Stimulated activated CD4-positive, alpha-beta T cell treated with anti-CD3 and anti-CD28 coated beads, Interleukin-4, amount 100 ng/mL, for 24 hours (primary cell): ENCODE measurements at regions not wholly inside any gene's neighbourhood (a gene's known extent, or its start where the extent isn't known, plus 50 kb on each side); places are given as distances from the start of the nearest gene placed in this dataset.

Source experiments
- DNase-seq: peaks from one replicate; pipeline ENCODE4 v3.0.0-alpha.2; 2020

DNA sequence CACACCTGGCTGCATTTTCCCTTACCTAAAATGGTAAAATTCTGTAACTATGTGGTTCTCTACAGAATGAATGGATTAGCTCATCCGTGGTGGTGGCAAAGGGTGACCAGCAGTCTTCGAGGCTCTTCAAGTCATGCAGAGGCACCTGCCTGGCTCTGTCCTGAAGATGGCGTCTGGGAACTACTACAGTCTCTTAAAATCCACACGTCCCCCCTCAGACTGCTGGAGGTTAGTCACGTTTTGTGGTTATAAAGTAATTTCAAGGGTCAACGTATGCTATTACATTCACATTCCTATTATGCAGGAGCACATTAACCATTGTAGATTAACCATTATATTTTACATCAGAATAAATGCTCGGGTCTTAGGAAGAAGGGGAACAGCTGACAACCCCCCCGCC lies 616.7 kb downstream of the GALR1 start:
- no peak for DNase-seq

DNA sequence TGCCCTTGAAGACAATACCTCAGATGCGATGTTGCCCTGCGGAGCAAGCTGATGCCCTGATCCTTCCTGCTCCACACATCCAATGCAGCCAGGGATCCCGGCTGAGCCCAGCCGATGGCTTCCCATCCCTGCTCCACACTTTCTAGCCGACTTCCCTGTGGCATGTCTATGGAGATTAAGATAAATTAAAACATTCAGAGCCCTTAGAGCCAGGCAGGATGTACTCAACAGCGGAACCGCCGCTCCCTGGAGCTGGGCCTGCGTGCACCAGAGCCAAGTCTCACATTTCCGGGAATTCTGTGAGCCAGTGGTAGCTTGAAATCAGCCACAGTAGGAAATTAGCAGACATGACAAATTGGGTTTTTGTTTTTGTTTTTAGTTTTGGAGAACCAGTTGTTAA lies 620.6 kb downstream of the GALR1 start:
- DNase-seq: no peak

DNA sequence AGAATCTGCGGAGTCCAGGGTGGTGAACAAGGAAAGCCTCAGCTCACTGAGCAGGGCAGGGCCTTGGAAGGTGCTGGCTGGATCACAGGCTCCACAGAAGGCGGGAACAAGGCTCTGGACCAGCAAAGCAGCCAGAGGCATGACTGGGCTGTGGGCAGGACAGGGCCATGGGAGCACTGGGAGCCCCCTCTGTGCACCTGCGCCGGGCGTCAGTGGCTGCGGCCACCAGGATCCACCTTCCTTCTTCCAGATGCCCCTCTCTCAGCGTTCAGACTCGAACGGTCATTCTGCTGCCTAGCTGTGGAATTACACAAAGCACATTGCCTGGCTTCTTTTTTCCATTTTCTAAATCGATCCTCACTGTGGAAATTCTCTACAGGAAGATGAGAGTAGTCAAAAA lies 621.2 kb downstream of the GALR1 start:
- DNase-seq: no peak

DNA sequence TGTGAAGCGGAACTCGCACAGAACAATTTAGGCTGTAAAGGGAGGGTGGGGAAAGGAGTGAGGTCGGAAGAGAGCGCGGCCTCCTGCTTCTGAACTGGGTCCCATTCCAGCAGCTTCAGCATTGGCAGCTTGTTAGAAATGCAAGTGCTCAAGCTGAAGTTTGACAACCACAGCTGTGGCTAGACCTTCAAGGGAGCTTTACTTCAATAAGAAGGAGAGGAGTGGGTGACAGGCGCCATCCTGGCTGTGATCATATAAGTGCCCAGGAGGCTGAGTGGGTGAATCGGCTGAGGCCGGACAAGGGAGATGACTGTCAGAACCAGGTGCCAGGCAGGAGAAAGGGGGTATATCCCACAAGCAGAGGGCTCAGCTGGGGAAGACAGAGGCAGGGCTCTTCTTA lies 622.5 kb downstream of the GALR1 start:
- DNase-seq: no peak

DNA sequence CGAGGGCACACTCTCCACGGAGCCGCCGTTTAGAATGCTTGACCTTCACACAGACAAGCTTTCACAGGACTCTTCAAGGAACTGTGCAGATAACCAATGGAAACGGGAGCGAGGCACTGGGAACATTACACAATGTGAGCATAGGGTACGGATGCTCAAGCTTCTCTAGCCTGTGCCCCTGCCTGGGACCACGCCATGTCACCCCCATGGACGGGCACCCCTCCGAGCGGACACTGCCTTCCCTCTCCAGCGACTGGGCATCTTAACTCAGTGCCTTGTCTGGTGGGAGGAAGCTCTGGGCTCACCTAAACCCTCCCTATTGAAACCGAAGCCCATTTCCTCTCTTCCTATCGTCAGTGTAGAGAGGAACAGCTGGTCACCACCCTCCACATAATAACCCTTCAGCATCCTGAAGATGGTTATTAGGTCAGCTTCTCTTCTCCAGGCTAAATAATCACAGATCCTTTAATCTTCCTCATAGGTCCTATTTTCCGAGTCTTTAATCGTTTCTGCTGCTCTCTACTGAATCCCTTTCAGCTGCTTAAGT lies 626.7 kb downstream of the GALR1 start:
- DNase-seq: no peak

DNA sequence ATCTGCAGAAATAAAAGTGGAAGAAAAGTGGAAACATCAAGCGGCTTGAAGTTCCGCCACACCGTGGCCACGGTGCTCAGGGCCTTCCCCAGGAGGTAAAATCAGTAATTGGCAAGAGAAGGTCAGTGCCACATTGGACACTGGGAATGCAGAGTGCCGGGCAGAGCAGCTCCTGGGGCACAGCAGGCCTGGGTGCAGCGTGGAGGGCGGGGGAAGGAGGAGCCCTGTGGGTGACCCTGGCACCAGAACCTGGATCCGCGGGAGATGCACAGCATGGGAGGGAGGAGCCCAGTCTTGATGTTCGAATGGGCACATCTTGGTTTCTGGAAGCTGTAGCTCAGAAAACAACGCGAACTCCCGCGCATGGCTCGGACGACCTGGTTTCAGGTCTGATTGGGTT lies 630.2 kb downstream of the GALR1 start:
- no peak for DNase-seq

DNA sequence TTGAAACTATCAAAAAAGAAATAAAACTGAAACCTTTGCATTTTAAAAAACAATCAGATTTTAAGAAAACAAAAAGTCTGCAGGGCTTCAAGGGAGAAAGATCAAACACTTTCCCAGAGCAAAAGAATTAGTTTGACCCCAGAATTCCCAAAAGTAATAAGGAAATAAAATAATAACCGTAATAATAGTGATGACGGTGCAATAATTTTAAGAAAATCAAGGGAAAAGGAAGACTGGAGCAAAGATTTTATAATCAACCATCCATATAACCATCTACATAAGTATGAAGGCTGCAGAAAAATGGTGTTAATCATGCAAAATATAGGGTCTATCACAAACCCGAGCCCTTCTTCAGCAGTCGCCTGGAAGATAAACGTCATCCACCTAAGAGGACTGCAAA lies 634.8 kb downstream of the GALR1 start:
- DNase-seq: no peak

DNA sequence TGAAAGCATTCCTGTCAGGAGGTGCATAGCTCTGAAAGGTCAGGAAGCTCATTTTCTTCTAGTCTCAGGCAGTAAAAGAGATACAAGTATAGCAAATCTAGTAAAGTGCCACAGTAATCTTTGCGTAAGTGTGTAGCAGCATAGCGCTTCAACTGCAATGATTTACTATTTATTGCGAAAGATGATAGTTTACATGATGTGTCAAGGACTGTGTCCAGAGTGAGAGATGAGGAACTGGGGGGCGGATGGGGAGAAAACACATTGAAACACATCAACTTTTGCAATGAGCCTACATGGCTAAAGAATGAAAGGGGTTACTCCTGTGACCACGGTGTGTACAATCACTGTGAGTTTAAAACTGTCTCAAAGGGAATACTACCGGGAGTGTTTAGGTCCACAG lies 644.4 kb downstream of the GALR1 start:
- no peak for DNase-seq

DNA sequence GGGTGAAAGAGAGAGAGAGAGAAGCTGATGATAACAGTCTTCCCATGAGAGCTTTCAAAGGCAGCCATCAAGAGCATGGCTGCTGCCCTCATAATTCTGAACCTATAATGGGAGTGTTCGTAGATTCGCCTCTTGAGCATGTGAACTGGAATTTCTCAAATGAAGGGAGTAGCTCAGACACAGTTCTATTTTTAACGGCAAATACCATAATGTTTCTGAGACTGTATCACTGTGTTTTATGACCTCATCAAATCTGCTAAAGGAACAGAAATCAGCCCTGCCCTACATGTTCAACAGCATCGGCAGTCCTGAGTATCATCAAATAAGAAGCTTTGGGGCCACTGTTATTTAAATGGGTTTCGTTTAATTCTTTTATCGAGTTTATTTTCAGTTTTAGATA lies 645.6 kb downstream of the GALR1 start:
- DNase-seq: no peak

DNA sequence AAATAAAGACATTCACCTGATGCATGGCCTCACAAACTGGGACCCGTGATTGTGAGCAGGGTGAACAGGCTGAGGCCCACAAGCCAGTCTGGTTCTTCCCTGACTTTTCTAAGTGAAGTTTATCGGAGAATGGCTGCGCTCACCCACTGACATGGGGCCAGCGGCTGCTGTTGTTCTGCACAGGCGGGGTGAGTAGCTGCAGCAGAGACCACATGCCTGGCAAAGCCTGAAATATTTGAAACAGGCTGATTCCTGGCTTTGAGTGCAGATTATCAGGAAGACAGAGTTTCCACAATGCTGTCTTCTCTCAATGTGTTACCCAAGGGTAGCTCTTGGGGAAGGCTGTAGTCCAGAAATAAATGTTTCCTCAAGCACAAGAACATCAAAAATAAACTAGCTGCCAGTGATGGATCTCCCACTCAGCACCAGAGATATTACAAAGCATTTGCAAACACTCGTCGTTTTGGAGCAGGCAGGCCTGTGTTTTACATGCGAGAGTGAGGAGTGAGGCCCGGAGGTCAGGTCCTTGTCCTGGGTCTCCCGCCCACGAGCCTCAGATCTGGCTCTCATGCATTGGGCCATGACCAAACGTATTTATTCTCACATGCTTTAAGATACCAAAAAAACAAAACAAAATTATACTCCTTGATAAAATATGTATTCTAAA lies 647.1 kb downstream of the GALR1 start:
- no peak for DNase-seq

DNA sequence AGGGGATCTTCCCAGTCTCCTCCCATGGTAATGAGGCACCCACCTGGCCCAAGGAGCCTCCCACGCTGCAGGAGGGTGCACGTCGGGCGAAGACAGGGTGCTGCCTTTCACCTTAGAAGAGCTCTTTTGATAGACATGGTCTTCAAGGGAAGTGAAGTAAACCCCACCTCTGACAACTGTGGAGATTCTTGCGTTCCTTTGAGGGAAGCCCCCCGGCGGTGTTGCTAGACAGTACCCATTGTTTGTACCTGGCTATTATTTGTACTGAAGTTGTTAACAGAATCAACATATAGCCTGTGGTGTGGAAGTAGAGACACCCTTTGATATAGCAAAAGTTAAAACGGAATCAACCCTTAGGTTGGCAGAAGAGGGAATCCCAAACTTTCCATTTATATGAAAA lies 648.0 kb downstream of the GALR1 start:
- DNase-seq: no peak

DNA sequence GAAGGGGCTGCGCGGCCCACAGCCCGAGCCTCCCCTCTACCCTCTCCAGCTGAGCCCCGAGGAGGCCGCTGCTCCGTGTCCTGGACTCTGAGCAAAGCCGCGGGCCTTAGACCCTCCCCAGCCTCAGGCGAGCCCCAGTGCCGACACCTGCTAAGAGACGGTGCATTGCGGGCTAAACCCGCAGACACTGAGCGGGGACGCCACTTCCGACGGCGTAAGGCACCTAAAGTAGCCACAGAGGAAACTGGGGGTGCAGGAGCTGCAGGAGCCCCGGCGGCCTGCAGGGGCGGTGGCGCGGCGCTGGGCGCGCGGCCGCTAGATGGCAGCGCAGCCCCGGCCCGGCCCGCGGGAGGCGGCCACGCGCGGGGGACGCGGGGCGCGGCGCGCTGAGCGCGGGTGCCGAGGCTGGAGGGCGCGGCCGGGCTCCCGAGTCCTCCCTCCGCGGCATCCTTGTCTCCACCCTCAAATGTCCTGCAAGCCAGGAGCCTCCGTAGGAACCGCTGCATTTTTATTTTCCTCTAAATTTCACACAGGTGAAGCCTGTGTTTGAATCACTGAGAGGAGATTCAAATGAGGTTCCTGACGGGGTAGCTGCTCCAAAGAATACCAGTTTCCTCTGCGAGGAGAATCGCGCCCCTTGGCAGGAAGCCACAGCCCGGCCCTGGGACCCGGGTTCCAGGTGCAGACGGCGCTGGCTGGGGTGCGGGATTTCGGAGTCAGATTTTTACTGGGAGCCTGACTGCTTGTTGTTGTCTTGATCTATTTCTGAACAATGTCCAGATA lies 650.5 kb downstream of the GALR1 start:
- DNase-seq: peak; percentile 47

DNA sequence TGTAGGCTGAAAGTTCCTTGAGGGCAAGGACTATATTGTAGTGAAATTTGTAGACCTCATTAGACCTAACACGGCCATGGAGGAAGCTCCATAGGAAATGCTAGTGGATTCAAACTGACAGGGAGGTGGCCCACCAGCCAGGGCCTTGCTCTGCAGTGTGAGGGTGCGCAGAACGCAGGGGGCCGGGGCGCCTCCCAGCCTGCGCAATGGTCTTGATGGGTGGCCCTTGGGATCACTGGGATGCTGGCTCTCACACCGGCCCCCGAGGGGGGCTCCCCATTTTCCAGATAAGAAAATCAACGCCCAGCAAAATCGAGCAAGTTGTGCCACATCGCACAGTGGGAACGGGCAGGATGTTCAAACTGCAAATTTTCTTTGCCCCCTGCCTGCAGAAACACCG lies 655.4 kb downstream of the GALR1 start:
- no peak for DNase-seq

DNA sequence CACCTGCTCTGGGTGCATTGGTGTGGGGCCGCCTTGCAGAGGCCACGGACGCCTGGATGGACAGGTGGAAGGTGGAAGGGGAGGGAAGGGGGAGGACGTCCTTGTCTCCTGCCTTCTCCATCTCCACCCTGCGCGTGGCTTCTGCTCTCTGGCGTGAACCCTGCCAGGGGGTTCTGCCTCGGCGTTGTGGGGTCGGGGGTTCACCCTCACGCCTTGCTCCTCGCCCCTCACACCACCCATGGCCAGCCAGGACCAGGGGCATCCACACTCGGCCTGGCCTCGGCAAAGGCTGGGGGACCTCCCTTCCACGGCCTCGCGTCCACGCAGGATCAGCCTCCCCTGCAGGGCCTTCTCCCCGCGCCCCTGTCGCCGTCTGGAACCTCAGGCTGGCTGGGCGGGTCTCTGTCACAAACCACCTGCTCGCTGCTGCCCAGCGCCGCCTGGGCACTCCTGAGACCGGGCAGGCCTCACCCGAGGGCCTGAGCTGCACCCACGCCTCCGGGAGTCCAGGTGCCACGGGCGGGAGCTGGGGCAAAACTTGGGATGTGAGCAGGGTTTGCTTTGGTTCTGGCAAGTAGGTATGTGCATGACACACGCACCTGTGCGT lies 655.9 kb downstream of the GALR1 start:
- no peak for DNase-seq

DNA sequence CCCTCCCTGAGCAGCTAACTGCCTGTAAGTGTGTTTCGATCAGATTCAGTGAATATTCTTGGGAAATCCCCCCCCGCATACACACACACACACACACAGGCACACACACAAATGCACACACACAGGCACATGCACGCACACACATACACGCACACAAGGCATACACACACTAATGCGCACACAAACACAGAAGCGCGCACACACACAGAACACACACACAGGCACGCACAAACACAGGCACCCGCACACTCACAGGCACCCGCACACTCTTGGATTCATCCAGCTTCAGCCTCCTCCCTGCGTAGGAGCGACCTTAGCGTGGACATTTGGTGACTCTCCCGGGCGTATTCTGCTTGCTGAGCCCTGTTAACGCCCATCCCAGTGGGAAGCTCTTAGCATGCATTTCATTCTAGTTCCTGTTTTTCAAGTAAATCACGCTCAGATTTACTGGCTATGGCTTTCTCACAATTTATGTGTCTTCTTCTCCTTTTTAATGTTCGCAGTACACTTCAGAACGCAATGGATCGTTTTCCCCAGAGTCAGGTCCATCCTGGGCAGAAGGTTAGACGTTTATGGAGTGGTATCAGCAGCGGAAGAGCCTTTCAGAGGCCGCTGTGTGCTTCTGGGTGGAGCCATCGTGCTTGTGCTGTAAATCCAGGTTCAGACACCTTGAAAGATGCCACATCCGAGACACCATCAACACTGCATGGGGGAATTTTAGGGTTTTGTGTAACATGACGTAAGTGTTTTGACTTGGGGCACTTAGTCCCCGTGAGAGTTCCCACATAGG lies 656.6 kb downstream of the GALR1 start:
- DNase-seq: no peak

DNA sequence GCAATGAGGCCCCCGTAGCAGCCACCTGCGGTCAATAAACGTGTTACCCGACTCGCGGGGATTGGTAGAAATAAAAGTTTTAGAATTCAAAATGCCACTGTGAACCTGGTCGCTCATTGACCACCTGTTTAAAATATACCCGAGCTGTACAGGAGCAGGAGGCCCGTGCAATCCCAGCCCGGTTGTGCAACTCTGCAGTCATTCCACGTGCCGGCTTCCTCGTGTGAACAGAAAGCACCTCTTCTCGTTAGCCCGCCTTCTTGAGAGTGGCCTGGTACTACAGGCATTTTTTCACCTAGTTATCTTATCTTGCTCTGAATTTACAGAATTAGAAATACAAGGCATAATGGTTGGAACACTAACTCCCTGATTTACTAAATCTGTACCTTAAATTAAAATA lies 660.7 kb downstream of the GALR1 start:
- no peak for DNase-seq

DNA sequence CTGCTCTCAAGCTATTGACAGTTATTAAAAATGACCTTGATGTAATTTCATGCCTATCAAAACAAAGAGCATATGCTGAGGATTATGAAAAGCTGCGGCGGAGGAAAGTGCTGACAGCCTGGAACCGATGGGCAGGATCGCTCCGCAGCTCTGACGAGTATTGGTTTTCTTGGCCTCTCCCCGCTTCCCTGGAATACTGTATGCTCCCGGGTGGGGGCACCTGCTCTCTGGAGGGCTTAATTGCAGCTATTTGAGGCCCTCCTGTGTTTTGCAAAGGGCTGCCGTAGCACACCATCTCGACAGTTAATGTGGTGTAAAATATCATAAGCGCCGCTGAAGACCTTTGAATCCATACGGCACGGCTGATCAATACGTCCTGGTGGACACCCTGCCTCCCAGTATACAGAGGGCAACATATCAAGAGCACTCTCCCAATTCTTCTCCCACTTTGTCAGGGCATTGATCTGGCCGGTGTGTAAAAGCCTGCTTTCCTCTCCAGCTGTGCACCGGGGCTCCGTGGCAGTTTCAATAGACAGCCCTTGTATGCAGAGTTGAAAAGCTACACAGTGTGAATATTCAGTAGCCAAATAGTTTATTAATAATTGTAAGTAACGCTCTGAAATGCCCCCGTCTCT lies 662.4 kb downstream of the GALR1 start:
- no peak for DNase-seq

DNA sequence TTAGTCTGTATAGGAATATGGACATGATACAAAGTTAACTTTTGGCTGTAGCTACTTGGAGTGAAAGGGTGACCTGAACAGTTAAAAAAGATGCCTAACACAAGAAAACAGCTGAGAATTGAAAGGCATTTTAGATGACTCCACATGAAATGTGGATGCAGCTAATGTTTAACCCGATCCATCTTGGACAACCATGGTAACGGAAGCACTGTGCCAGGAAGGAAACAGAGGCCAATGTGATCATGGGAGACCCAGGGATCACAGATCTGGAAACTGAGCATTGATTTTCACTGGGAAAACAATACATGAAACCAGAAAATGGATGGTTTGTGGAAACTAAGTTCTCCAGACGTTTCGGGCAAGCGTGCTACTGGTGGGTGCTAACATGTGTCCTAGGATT lies 669.1 kb downstream of the GALR1 start:
- DNase-seq: no peak

DNA sequence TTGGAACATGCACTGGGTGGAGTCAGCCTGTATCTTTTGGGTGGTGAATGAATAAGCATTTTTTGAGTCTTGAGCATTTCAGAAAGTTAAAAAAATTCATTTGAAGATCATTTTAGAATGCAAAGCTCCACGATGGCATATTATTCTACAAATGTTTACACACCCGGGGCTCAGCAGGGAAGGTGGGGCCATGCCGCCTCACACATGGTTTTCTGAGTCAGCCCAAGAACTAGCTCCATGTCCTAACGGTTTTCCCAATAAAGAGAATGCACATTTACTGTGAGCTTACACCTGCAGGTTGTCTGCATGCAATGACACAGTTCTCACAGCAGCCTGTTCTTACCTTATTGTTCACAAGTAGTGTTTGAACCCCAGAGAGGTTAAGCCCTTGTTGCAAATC lies 670.3 kb downstream of the GALR1 start:
- DNase-seq: no peak

DNA sequence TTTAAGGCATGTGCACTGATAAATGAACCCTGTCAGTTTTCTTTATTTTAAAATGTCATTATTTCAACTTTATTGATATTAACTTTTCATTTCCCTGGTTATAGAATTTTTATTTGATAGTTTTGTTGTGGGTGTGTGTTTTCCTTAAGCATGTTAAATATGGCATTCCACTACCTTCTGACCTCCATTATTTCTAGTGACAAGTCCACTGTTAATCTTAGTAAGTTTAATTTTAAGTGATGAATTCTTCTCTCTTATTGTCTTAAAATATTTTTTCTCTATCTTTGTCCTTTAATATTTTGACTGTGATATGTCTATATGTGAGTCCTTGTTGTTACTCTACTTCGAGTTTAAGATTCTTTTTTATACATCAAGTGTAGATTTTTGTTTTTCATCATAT lies 685.7 kb downstream of the GALR1 start:
- DNase-seq: no peak

DNA sequence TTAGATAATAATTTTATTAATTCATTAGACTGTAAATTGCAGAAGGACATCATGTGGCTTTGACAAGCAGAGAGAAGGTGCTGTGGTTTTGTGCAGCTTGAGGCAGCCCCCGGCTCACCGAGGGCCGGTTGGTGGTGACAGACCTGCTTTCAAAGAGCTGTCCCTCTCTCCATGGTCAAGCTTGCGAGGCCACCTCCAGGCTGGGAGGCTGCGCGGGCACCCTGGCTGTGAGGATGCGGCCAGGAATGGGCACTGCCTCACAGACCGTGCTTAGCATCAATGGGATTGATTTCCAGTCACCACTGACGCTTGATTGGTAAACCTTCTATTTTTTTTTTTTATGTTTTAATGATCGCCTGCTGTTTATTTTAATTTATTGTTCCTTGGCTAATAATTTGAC lies 690.9 kb downstream of the GALR1 start:
- no peak for DNase-seq

DNA sequence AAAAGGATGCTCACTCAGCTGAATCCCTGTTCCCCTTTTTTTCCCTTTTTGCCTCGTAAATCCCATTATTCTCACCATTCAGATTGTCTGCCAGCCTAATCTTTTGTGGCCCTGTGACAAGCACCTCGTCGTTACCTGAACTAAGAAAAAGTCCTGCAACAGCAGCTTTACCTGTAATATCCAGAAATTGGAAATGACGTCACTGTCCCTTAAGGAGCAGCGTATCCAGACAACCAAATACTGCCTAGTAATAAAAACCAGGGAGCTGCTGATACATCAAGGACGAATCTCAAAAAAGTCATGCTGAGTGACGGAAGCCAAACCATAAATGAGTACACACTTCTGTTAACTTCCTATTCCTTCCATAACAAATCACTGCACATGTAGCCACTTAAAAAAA lies 694.9 kb downstream of the GALR1 start:
- no peak for DNase-seq

DNA sequence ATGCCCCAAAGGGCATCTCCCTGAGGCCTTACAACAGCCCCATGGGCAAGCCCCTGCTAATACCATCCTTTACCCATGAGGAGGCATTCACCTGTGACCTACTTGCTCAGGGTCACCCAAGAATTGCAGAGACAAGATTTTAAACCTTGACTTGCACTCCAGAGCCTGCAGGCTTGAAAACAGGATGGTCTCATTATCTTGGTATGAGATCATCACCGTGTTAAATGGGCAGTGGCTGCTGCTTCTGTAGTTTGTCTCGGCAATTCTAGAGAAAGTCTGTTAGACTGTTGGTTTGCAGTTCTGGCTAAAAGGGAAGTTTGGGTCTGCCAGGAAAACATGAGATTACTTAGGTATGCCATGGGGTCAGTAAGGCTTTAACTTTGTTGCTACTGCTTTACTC lies 698.9 kb downstream of the GALR1 start:
- DNase-seq: no peak
